Heart left ventricle (tissue), 13 donors: ENCODE measurements at regions not wholly inside any gene's neighbourhood (a gene's known extent, or its start where the extent isn't known, plus 50 kb on each side); places are given as distances from the start of the nearest gene placed in this dataset.

ENCODE experiments used
- CTCF ChIP-seq, 12 donors: fragments of 200-600 bp; sonication (generic) in 4 of 12; IDR thresholded peaks; one replicate each; pipeline versions ENCODE4 v1.5.0 to v1.8.0; 2018 to 2022; ENCODE audit warnings: antibody characterized with exemption in 12 of 12, mild to moderate bottlenecking in 5 of 12
- POLR2A ChIP-seq, 2 donors: fragments of 450-650 bp; IDR thresholded peaks; one replicate each; pipeline ENCODE4 v1.6.1; 2017; ENCODE audit warnings: antibody characterized with exemption in 2 of 2, mild to moderate bottlenecking in 2 of 2, moderate library complexity in 2 of 2
- donor health status: ischemic (EF 13 %, LVEDD 7.1; RV severe dilation, severe dysfunction).
- donor health status: DM: no; HTN: yes; CAD: no.
- donor health status: DM: no; HTN: no; CAD: no.
- donor health status: ischemic (EF 25% LVEDD 6.9; RV normal size, moderate dysfunction).
- donor health status: ischemic (EF 25% LVEDD 5.7; RV mildly dilated, moderate dysfunction).
- donor health status: ischemic (EF 35%, LVEDD 5.7; RV mildly dilated, moderate dysfunction).
- donor health status: nonischemic (EF 11% LVEDD 7.7; RV severe dilation, severe dysfunction).
- donor health status: DM: yes; HTN: yes; CAD: no.
- donor health status: PGD.
- donor health status: ischemic (EF 29% LVEDD 5.4; RV normal size, mild dysfunction).
- donor health status: nonischemic (EF 23%, LVEDD 6.1; RV moderate dilation, normal function).

- TF ChIP-seq POLR2A (IDR thresholded peaks at IDR 0.05) (no peak), CTCF (IDR thresholded peaks at IDR 0.05) (no peak)
These were observed 405.6 kb downstream of the FAM47A start for GRCh38 chrX:33726281-33727160.
